ENCODE measurements at regions not wholly inside any gene's neighbourhood (a gene's known extent, or its start where the extent isn't known, plus 50 kb on each side); places are given as distances from the start of the nearest gene placed in this dataset.

GRCh38 chr3:67920969-67921368 lies 266.6 kb upstream of the SUCLG2 start:
- TF ChIP-seq CTCF (IDR thresholded peaks at IDR 0.05; ENCODE audit: insufficient read depth, low read depth, low read length, missing control alignments): no peak
- no peak for DNase-seq (ENCODE audit: low read depth)
- H3K4me3 ChIP-seq (ENCODE audit: low read length): no peak overlapping the region

GRCh38 chr3:67920311-67920710 lies 265.9 kb upstream of the SUCLG2 start:
- H3K4me3 ChIP-seq (ENCODE audit: low read length): no peak overlapping the region
- DNase-seq (ENCODE audit: low read depth): no peak
- no peak for TF ChIP-seq CTCF (IDR thresholded peaks at IDR 0.05; ENCODE audit: insufficient read depth, low read depth, low read length, missing control alignments)

- no peak for DNase-seq (ENCODE audit: low read depth)
- no peak for TF ChIP-seq CTCF (IDR thresholded peaks at IDR 0.05; ENCODE audit: insufficient read depth, low read depth, low read length, missing control alignments)
- H3K4me3 ChIP-seq (ENCODE audit: low read length): no peak overlapping the region
These were observed 261.9 kb upstream of the SUCLG2 start for GRCh38 chr3:67916353-67916752.

- no peak overlapping the region for H3K4me3 ChIP-seq (ENCODE audit: low read length)
- DNase-seq (ENCODE audit: low read depth): no peak
- TF ChIP-seq CTCF (IDR thresholded peaks at IDR 0.05; ENCODE audit: insufficient read depth, low read depth, low read length, missing control alignments): no peak
These were observed 253.3 kb upstream of the SUCLG2 start for GRCh38 chr3:67907735-67908134.

- TF ChIP-seq CTCF (IDR thresholded peaks at IDR 0.05; ENCODE audit: insufficient read depth, low read depth, low read length, missing control alignments): no peak
- DNase-seq (ENCODE audit: low read depth): no peak
- H3K4me3 ChIP-seq (ENCODE audit: low read length): no peak overlapping the region
These were observed 251.8 kb upstream of the SUCLG2 start for GRCh38 chr3:67906261-67906660.

GRCh38 chr3:67901681-67902080 lies 247.3 kb upstream of the SUCLG2 start:
- no peak for DNase-seq (ENCODE audit: low read depth)
- TF ChIP-seq CTCF (IDR thresholded peaks at IDR 0.05; ENCODE audit: insufficient read depth, low read depth, low read length, missing control alignments): no peak
- no peak overlapping the region for H3K4me3 ChIP-seq (ENCODE audit: low read length)

- no peak for DNase-seq (ENCODE audit: low read depth)
- TF ChIP-seq CTCF (IDR thresholded peaks at IDR 0.05; ENCODE audit: insufficient read depth, low read depth, low read length, missing control alignments): no peak
- no peak overlapping the region for H3K4me3 ChIP-seq (ENCODE audit: low read length)
These were observed 244.5 kb upstream of the SUCLG2 start for GRCh38 chr3:67898916-67899315.

Measured in epithelial cell of esophagus (primary cell).